Trophoblast cell (in vitro differentiated cells and primary cell): ENCODE measurements at regions not wholly inside any gene's neighbourhood (a gene's known extent, or its start where the extent isn't known, plus 50 kb on each side); places are given as distances from the start of the nearest gene placed in this dataset.

Source experiments
- DNase-seq, 2 donors: peaks; one replicate each; pipeline ENCODE4 v3.0.0-alpha.2; 2016
- H2AFZ ChIP-seq: 2 replicates; pipeline ENCODE4 v1.6.1; 2013; ENCODE audit warnings: low read length, moderate library complexity, mild to moderate bottlenecking; ENCODE audit not compliant: insufficient read depth, poor library complexity
- H2AK5ac ChIP-seq: 2 replicates; pipeline ENCODE4 v1.6.1; 2013; ENCODE audit warnings: mild to moderate bottlenecking, low read length
- H2BK120ac ChIP-seq: 2 replicates; pipeline ENCODE4 v1.6.1; 2013; ENCODE audit warnings: low read length, mild to moderate bottlenecking, moderate library complexity; ENCODE audit not compliant: insufficient read depth, poor library complexity
- H2BK12ac ChIP-seq: 2 replicates; pipeline ENCODE4 v1.6.1; 2013; ENCODE audit warnings: mild to moderate bottlenecking, low read length, moderate library complexity
- H2BK5ac ChIP-seq: 2 replicates; pipeline ENCODE4 v1.6.1; 2013; ENCODE audit warnings: low read length, low read depth, moderate library complexity, mild to moderate bottlenecking; ENCODE audit not compliant: poor library complexity
- H3K14ac ChIP-seq: 2 replicates; pipeline ENCODE4 v1.6.1; 2013; ENCODE audit warnings: mild to moderate bottlenecking, low read length
- H3K18ac ChIP-seq: 2 replicates; pipeline ENCODE4 v1.6.1; 2013; ENCODE audit warnings: mild to moderate bottlenecking, low read length
- H3K23ac ChIP-seq: 2 replicates; pipeline ENCODE4 v1.6.1; 2013; ENCODE audit warnings: low read length
- H3K27ac ChIP-seq: 2 replicates; pipeline ENCODE4 v1.5.1; 2013; ENCODE audit warnings: low read depth, mild to moderate bottlenecking, inconsistent platforms, low read length, moderate library complexity
- H3K27me3 ChIP-seq: 2 replicates; pipeline ENCODE4 v1.6.1; 2013; ENCODE audit warnings: inconsistent platforms, mild to moderate bottlenecking, low read length, moderate library complexity; ENCODE audit not compliant: insufficient read depth
- H3K36me3 ChIP-seq, 2 experiments: 1 replicate in 1 of 2; 2 replicates in 1 of 2; pipeline ENCODE4 v1.6.1; 2013; ENCODE audit warnings: low read length in 2 of 2, mild to moderate bottlenecking in 2 of 2, moderate library complexity in 1 of 2; ENCODE audit not compliant: insufficient read depth in 2 of 2, control insufficient read depth in 1 of 2
- H3K4ac ChIP-seq: 2 replicates; pipeline ENCODE4 v1.6.1; 2013; ENCODE audit warnings: low read depth, mild to moderate bottlenecking, low read length, moderate library complexity
- H3K4me1 ChIP-seq, 2 experiments: 1 replicate in 1 of 2; 2 replicates in 1 of 2; pipeline ENCODE4 v1.6.1; 2013; ENCODE audit warnings: low read length in 2 of 2, mild to moderate bottlenecking in 2 of 2, moderate library complexity in 1 of 2; ENCODE audit not compliant: insufficient read depth in 2 of 2, control insufficient read depth in 1 of 2
- H3K4me2 ChIP-seq: 2 replicates; pipeline ENCODE4 v1.6.1; 2013; ENCODE audit warnings: inconsistent platforms, mild to moderate bottlenecking, low read length, moderate library complexity
- H3K4me3 ChIP-seq: 2 replicates; pipeline ENCODE4 v1.5.1; 2013; ENCODE audit warnings: mild to moderate bottlenecking, low read depth, low read length, inconsistent platforms
- H3K79me1 ChIP-seq: one replicate; pipeline ENCODE4 v1.6.1; 2013; ENCODE audit warnings: low read length
- H3K79me2 ChIP-seq: 2 replicates; pipeline ENCODE4 v1.6.1; 2013; ENCODE audit warnings: low read length, mild to moderate bottlenecking; ENCODE audit not compliant: control insufficient read depth, insufficient read depth, poor library complexity
- H3K9ac ChIP-seq: 2 replicates; pipeline ENCODE4 v1.6.1; 2013; ENCODE audit warnings: mild to moderate bottlenecking, low read length
- H3K9me3 ChIP-seq: 2 replicates; pipeline ENCODE4 v1.6.1; 2013; ENCODE audit warnings: low read depth, mild to moderate bottlenecking, control low read depth, inconsistent platforms, low read length; ENCODE audit not compliant: insufficient read depth
- H4K12ac ChIP-seq: 2 replicates; pipeline ENCODE4 v1.6.1; 2013; ENCODE audit warnings: low read depth, mild to moderate bottlenecking, low read length, moderate library complexity
- H4K8ac ChIP-seq: 2 replicates; pipeline ENCODE4 v1.6.1; 2013; ENCODE audit warnings: low read depth, mild to moderate bottlenecking, low read length, moderate library complexity
- H4K91ac ChIP-seq: one replicate; pipeline ENCODE4 v1.6.1; 2013; ENCODE audit warnings: low read depth, mild to moderate bottlenecking, low read length, moderate library complexity
- WGBS: extraction: QIAGEN DNeasy Blood & Tissue Kit; methylation state at CpG from one replicate; pipeline ENCODE4 v1.1.7; 2013; ENCODE audit warnings: missing lambda C conversion rate; ENCODE audit not compliant: insufficient read length, insufficient coverage; ENCODE audit errors: extremely low coverage; 5-methylcytosine and 5-hydroxymethylcytosine counted together

- H4K91ac ChIP-seq, result no peak overlapping the region
- H3K9me3 ChIP-seq, result no peaks in the 10 kb centered on the region
- H3K14ac ChIP-seq, result no peak overlapping the region
- H3K4ac ChIP-seq, result no peak overlapping the region
- H3K79me2 ChIP-seq, result no peaks in the 10 kb centered on the region
- H4K8ac ChIP-seq, result no peak overlapping the region
- no peak overlapping the region for H3K9ac ChIP-seq
- no peak overlapping the region for H4K12ac ChIP-seq
- no peaks in the 10 kb centered on the region for H3K79me1 ChIP-seq
- no peak overlapping the region for H3K23ac ChIP-seq
- H3K27ac ChIP-seq, result no peak overlapping the region
- H2BK120ac ChIP-seq, result no peak overlapping the region
- WGBS, result no CpG with 5 or more reads among the region's 1 CpG
- DNase-seq, result peak; percentile 8 to 39
- no peaks in the 10 kb centered on the region for H3K36me3 ChIP-seq
- H3K4me3 ChIP-seq, result no peak overlapping the region
- H3K4me1 ChIP-seq, result no peaks in the 10 kb centered on the region
- H2AFZ ChIP-seq, result no peak overlapping the region
- H2BK5ac ChIP-seq, result no peak overlapping the region
- no peak overlapping the region for H3K18ac ChIP-seq
- H3K4me2 ChIP-seq, result no peak overlapping the region
- H3K27me3 ChIP-seq, result no peaks in the 10 kb centered on the region
- H2AK5ac ChIP-seq, result no peak overlapping the region
- no peak overlapping the region for H2BK12ac ChIP-seq
Observed at GRCh38 chr3:68186733-68187132, 532.3 kb upstream of the SUCLG2 start.

GRCh38 chr3:68176600-68176999 lies 522.2 kb upstream of the SUCLG2 start:
- Histone ChIP-seq H3K4me3 (no peak overlapping the region), H3K27me3 (no peaks in the 10 kb centered on the region), H3K4me2 (no peak overlapping the region), H3K36me3 (no peaks in the 10 kb centered on the region), H3K27ac (no peak overlapping the region), H2BK12ac (no peak overlapping the region), H3K9me3 (peaks cover 5% of the 10 kb centered on the region), H3K14ac (no peak overlapping the region), H3K79me1 (no peaks in the 10 kb centered on the region), H2AFZ (no peak overlapping the region), H3K79me2 (no peaks in the 10 kb centered on the region), H4K12ac (no peak overlapping the region), H4K8ac (no peak overlapping the region), H4K91ac (no peak overlapping the region), H2BK120ac (no peak overlapping the region), H3K18ac (no peak overlapping the region), H3K9ac (no peak overlapping the region), H2BK5ac (no peak overlapping the region), H3K23ac (no peak overlapping the region), H3K4me1 (no peaks in the 10 kb centered on the region), H2AK5ac (no peak overlapping the region), H3K4ac (no peak overlapping the region)
- WGBS, result no CpG with 5 or more reads among the region's 1 CpG
- DNase-seq, result no peak

GRCh38 chr3:68173012-68173634 lies 518.7 kb upstream of the SUCLG2 start:
- Histone ChIP-seq H2AFZ (no peak overlapping the region), H2BK120ac (no peak overlapping the region), H2BK5ac (no peak overlapping the region)

GRCh38 chr3:68172039-68172438 lies 517.6 kb upstream of the SUCLG2 start:
- no peak overlapping the region for H4K91ac ChIP-seq
- no peak overlapping the region for H3K27ac ChIP-seq
- no peak overlapping the region for H2BK120ac ChIP-seq
- no peak overlapping the region for H4K12ac ChIP-seq
- DNase-seq, result no peak
- no peak overlapping the region for H3K14ac ChIP-seq
- H3K36me3 ChIP-seq, result no peaks in the 10 kb centered on the region
- H3K4me2 ChIP-seq, result no peak overlapping the region
- no peaks in the 10 kb centered on the region for H3K27me3 ChIP-seq
- H2AFZ ChIP-seq, result no peak overlapping the region
- H3K9ac ChIP-seq, result no peak overlapping the region
- no peak overlapping the region for H3K23ac ChIP-seq
- H3K79me2 ChIP-seq, result no peaks in the 10 kb centered on the region
- H3K9me3 ChIP-seq, result peaks cover 5% of the 10 kb centered on the region
- H3K4me3 ChIP-seq, result no peak overlapping the region
- H2BK12ac ChIP-seq, result no peak overlapping the region
- H2AK5ac ChIP-seq, result no peak overlapping the region
- no peaks in the 10 kb centered on the region for H3K79me1 ChIP-seq
- H3K18ac ChIP-seq, result no peak overlapping the region
- WGBS, result no CpG with 5 or more reads among the region's 2 CpGs
- no peak overlapping the region for H3K4ac ChIP-seq
- H2BK5ac ChIP-seq, result no peak overlapping the region
- H3K4me1 ChIP-seq, result no peaks in the 10 kb centered on the region
- no peak overlapping the region for H4K8ac ChIP-seq

More at GRCh38 chr3:68173012-68173634, 518.7 kb upstream of the SUCLG2 start:
- WGBS, result no CpG with 5 or more reads among the region's 3 CpGs
- H4K8ac ChIP-seq, result no peak overlapping the region
- H3K9me3 ChIP-seq, result peaks cover 5% of the 10 kb centered on the region
- H3K79me1 ChIP-seq, result no peaks in the 10 kb centered on the region
- no peak overlapping the region for H3K4ac ChIP-seq
- no peak overlapping the region for H4K91ac ChIP-seq
- no peaks in the 10 kb centered on the region for H3K4me1 ChIP-seq
- H2BK12ac ChIP-seq, result no peak overlapping the region
- no peak overlapping the region for H3K27ac ChIP-seq
- H3K79me2 ChIP-seq, result no peaks in the 10 kb centered on the region
- H3K27me3 ChIP-seq, result no peaks in the 10 kb centered on the region
- H4K12ac ChIP-seq, result no peak overlapping the region
- H2AK5ac ChIP-seq, result no peak overlapping the region
- H3K9ac ChIP-seq, result no peak overlapping the region
- DNase-seq, result peak; percentile 4 to 60
- H3K23ac ChIP-seq, result no peak overlapping the region
- no peak overlapping the region for H3K14ac ChIP-seq
- H3K18ac ChIP-seq, result no peak overlapping the region
- H3K4me2 ChIP-seq, result no peak overlapping the region
- no peak overlapping the region for H3K4me3 ChIP-seq
- H3K36me3 ChIP-seq, result no peaks in the 10 kb centered on the region
